Subcutaneous abdominal adipose tissue (tissue), 5 donors: ENCODE measurements at regions not wholly inside any gene's neighbourhood (a gene's known extent, or its start where the extent isn't known, plus 50 kb on each side); places are given as distances from the start of the nearest gene placed in this dataset.

Source experiments
- H3K27ac ChIP-seq: one replicate; pipeline ENCODE4 v1.7.0; 2013; ENCODE audit warnings: low read depth, mild to moderate bottlenecking, inconsistent platforms, low read length, moderate library complexity
- H3K27me3 ChIP-seq, 5 donors: one replicate each; pipeline ENCODE4 v1.7.0; 2013; ENCODE audit warnings: low read length in 5 of 5, inconsistent platforms in 1 of 5; ENCODE audit not compliant: control insufficient read depth in 5 of 5, insufficient read depth in 4 of 5
- H3K36me3 ChIP-seq, 5 donors: one replicate each; pipeline ENCODE4 v1.7.0; 2013; ENCODE audit warnings: low read length in 5 of 5; ENCODE audit not compliant: control insufficient read depth in 5 of 5, insufficient read depth in 5 of 5
- H3K4me1 ChIP-seq, 5 donors: one replicate each; pipeline ENCODE4 v1.7.0; 2013; ENCODE audit warnings: low read length in 5 of 5, mild to moderate bottlenecking in 3 of 5, moderate library complexity in 1 of 5; ENCODE audit not compliant: control insufficient read depth in 5 of 5, insufficient read depth in 5 of 5
- H3K4me3 ChIP-seq, 5 donors: one replicate each; pipeline ENCODE4 v1.7.0; 2013; ENCODE audit warnings: low read length in 5 of 5, low read depth in 1 of 5
- H3K9ac ChIP-seq, 5 donors: one replicate each; pipeline ENCODE4 v1.7.0; 2013; ENCODE audit warnings: low read length in 5 of 5, mild to moderate bottlenecking in 4 of 5, moderate library complexity in 3 of 5
- H3K9me3 ChIP-seq, 5 donors: one replicate each; pipeline ENCODE4 v1.7.0; 2013; ENCODE audit warnings: low read length in 5 of 5; ENCODE audit not compliant: control insufficient read depth in 5 of 5
- donor health status: healthy.
- donor health status: healthy.
- donor health status: healthy.
- donor health status: healthy.
- donor health status: healthy.

GRCh38 chr3:84077479-84077878 lies 881.3 kb upstream of the CADM2 start:
- H3K36me3 ChIP-seq = no peaks in the 10 kb centered on the region
- H3K27me3 ChIP-seq = no peaks in the 10 kb centered on the region
- H3K4me3 ChIP-seq = no peak overlapping the region
- H3K9ac ChIP-seq = no peak overlapping the region
- peaks cover 0 to 3% (median 0%) of the 10 kb centered on the region in 5 donors for H3K9me3 ChIP-seq
- no peak overlapping the region for H3K27ac ChIP-seq
- no peaks in the 10 kb centered on the region for H3K4me1 ChIP-seq

- Histone ChIP-seq H3K4me1 (no peaks in the 10 kb centered on the region), H3K9ac (no peak overlapping the region), H3K27ac (no peak overlapping the region), H3K27me3 (no peaks in the 10 kb centered on the region), H3K36me3 (no peaks in the 10 kb centered on the region), H3K4me3 (no peak overlapping the region), H3K9me3 (peaks cover 0 to 5% (median 0%) of the 10 kb centered on the region in 5 donors)
These were observed 876.1 kb upstream of the CADM2 start for GRCh38 chr3:84082726-84083125.

DNA sequence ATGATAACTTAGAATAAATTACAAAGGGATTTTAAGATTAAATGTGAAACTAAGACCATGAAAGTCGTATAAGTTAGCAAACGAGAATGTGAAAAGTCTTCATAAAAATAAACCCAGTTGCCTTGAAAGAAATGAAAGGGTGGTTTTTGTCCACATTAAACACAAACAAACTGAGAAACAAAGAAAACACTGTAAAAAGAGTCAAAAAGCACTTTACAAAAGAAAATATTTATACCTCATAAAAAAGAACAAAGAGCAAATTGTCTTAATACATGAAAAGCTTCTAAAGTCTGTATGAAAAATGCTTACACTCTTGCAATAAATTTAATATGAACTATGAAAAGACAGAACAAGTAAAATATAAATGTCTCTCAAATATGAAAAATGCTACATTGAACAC lies 865.9 kb upstream of the CADM2 start:
- Histone ChIP-seq H3K27ac (no peak overlapping the region), H3K36me3 (no peaks in the 10 kb centered on the region), H3K4me3 (no peak overlapping the region), H3K27me3 (no peaks in the 10 kb centered on the region), H3K9me3 (no peaks in the 10 kb centered on the region), H3K4me1 (no peaks in the 10 kb centered on the region), H3K9ac (no peak overlapping the region)

GRCh38 chr3:84096188-84096587 lies 862.6 kb upstream of the CADM2 start:
- no peaks in the 10 kb centered on the region for H3K36me3 ChIP-seq
- no peak overlapping the region for H3K9ac ChIP-seq
- H3K27me3 ChIP-seq = no peaks in the 10 kb centered on the region
- no peak overlapping the region for H3K4me3 ChIP-seq
- H3K4me1 ChIP-seq = no peaks in the 10 kb centered on the region
- no peak overlapping the region for H3K27ac ChIP-seq
- no peaks in the 10 kb centered on the region for H3K9me3 ChIP-seq

GRCh38 chr3:84100861-84101260 lies 857.9 kb upstream of the CADM2 start:
- Histone ChIP-seq H3K27ac (no peak overlapping the region), H3K9me3 (no peaks in the 10 kb centered on the region), H3K4me1 (no peaks in the 10 kb centered on the region), H3K4me3 (no peak overlapping the region), H3K9ac (no peak overlapping the region), H3K27me3 (no peaks in the 10 kb centered on the region), H3K36me3 (no peaks in the 10 kb centered on the region)

- no peaks in the 10 kb centered on the region for H3K27me3 ChIP-seq
- H3K9me3 ChIP-seq = peaks cover 0 to 3% (median 0%) of the 10 kb centered on the region in 5 donors
- no peaks in the 10 kb centered on the region for H3K36me3 ChIP-seq
- H3K9ac ChIP-seq = no peak overlapping the region
- no peak overlapping the region for H3K27ac ChIP-seq
- H3K4me3 ChIP-seq = no peak overlapping the region
- no peaks in the 10 kb centered on the region for H3K4me1 ChIP-seq
These were observed 850.3 kb upstream of the CADM2 start for GRCh38 chr3:84108442-84108971.

GRCh38 chr3:84109911-84110310 lies 848.9 kb upstream of the CADM2 start:
- H3K36me3 ChIP-seq = no peaks in the 10 kb centered on the region
- no peaks in the 10 kb centered on the region for H3K27me3 ChIP-seq
- no peak overlapping the region for H3K9ac ChIP-seq
- H3K9me3 ChIP-seq = peaks cover 0 to 3% (median 0%) of the 10 kb centered on the region in 5 donors
- no peaks in the 10 kb centered on the region for H3K4me1 ChIP-seq
- H3K4me3 ChIP-seq = no peak overlapping the region
- H3K27ac ChIP-seq = no peak overlapping the region

GRCh38 chr3:84110787-84111186 lies 848.0 kb upstream of the CADM2 start:
- Histone ChIP-seq H3K27me3 (no peaks in the 10 kb centered on the region), H3K36me3 (no peaks in the 10 kb centered on the region), H3K27ac (no peak overlapping the region), H3K4me1 (no peaks in the 10 kb centered on the region), H3K9ac (no peak overlapping the region), H3K9me3 (peaks cover 0 to 4% (median 0%) of the 10 kb centered on the region in 5 donors), H3K4me3 (no peak overlapping the region)

- Histone ChIP-seq H3K4me3 (no peak overlapping the region), H3K9ac (no peak overlapping the region), H3K27me3 (no peaks in the 10 kb centered on the region), H3K27ac (no peak overlapping the region), H3K9me3 (peaks cover 0 to 11% (median 7%) of the 10 kb centered on the region in 5 donors), H3K4me1 (no peaks in the 10 kb centered on the region), H3K36me3 (no peaks in the 10 kb centered on the region)
These were observed 833.5 kb upstream of the CADM2 start for GRCh38 chr3:84125201-84125721.

GRCh38 chr3:84125760-84126159 lies 833.0 kb upstream of the CADM2 start:
- Histone ChIP-seq H3K4me1 (no peaks in the 10 kb centered on the region), H3K27me3 (no peaks in the 10 kb centered on the region), H3K36me3 (no peaks in the 10 kb centered on the region), H3K9me3 (peaks cover 0 to 11% (median 7%) of the 10 kb centered on the region in 5 donors), H3K4me3 (no peak overlapping the region), H3K9ac (no peak overlapping the region), H3K27ac (no peak overlapping the region)
